HG03064 (cell line): ENCODE measurements at regions not wholly inside any gene's neighbourhood (a gene's known extent, or its start where the extent isn't known, plus 50 kb on each side); places are given as distances from the start of the nearest gene placed in this dataset.

Source experiments
- ATAC-seq: cut with Tn5 transposase; IDR thresholded peaks from one replicate; pipeline ENCODE4 v1.9.1; 2021; ENCODE audit warnings: low read depth; ENCODE audit not compliant: unreplicated experiment

DNA sequence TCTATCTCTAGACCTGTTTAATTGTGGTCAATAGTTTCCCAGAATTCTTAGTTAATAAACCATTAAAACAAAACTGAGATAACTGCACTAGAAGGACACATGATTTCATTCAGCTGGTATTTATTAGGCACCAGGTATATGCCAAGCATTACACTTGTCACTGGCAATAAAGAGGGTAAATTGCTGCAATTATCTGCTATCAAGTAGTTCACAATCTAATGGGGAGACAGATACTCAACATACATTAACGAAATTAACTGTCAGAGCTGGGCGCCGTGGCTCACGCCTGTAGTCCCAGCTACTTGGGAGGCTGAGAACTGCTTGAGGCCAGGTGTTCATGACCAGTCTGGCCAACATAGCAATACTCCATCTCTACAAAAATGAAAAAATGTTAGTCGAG is 71.7 kb upstream of the WIPF1 start:
- no peak for ATAC-seq

DNA sequence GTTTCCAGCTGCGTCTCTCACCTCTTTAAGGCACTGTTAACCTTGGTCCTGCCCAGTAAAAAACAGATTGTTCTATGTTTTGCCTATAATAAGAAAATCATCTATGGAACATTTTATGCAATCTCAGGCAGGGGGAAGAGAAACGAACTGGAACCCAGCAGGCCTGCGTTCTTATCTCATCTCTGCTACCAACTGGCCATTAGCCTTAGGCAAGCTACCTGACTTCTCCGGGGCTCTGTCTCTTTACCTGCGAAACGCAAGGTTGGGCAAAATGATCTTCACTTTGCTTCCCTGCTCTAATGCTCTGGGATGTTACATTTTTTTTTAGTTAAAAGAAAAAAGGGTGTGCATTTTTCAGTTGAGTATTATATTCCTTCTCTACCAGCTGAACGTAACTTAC is 70.5 kb upstream of the WIPF1 start:
- ATAC-seq, result no peak

DNA sequence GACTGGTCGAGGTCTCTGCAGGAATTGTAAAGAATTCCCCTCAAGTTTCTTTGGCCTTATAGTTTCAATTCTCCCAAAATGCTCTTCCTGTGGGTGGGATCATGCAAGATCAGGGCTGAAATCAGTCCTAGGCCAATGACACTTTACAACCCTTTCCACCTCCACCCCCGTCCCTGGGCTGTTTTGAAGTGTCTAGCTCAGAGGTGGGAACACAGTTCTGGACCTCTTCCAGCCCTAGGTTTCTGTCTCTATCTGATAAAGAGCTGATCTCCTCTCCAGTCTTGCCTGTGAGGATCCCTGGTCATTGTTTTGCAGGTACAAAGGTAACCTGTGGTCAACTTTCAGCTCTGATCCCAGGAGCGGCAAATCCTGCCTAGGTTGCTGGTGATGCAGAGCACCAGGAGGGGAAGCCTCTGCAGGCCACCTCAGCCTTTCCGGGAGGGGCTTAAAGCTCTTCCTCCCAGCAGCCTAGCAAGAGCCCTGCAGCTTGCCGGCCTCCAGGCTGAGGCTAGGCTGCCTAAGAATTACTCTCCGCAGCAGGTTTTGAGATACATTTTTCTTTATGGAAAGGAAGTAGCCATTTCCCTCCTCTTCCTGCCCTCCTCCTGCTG is 69.8 kb upstream of the WIPF1 start:
- ATAC-seq, result no peak

DNA sequence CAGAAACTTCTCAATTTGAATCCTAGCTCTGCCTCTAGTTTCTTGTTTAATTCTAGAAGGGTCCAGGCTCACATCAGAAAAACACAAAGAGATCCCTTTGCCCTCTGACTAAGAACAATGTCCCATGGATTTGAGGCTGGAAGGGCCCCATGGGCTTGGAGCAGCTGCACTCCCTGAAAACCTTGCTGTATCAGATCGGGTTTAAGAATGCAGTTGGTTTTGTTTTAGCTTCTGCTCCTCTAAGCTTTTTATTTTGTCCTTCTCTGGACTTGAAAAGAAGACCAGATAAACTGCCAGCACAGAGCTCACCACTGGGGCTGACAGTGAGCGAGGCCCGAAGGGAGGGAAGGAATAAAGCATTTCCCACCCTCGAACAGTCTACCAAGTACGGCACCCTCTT is 69.2 kb upstream of the WIPF1 start:
- ATAC-seq, result no peak

DNA sequence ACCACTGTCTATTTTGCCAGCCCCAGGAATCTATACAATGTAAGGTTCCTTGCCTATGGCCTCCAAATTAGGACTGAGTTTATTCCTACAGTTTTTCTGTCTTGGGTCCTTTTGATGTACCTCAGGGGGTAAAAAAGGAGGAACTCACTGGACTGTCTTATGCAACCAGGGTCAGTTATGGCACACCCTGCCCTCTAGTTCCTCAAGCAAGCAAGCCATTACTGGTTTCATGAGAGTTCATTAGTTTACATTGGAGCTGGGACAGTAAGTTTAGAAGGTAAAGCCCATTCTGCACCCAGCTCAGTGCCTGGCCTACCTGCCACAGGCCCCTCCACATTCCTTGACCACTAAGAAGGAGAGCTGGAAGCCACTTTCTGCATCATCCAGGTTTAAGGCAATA is 68.7 kb upstream of the WIPF1 start:
- ATAC-seq, result no peak

DNA sequence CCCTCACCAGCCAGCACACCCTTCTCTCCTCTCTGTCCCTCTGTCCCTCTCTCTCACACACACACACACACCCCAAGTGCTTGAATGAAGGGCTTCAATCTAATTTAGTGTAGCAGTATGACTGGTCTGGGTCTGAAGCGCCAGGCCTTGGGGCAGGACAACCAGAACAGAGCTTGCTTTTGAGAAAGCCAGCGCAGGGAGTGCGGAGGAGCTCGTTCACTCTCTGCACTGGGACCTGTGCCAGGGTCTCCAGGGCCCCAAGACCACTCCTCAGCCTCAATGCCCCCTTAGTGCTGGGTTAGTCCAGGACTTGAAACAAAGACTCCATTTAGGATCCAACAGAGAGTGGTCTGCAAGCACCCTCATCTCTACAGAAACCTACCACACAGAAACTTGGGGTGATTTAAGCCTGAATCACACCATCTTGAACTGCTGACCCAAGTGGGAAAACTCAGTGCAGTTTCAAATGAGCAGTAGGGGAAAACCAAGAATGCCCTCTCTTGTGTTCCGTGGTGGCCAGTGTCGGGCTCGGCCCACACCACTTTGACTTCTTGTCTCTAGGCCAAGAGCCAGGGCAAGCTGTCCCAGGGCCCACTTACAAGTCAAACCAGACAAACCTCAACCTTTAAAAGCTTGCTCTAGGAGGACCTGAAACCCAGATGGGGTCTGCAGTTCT is 66.6 kb upstream of the WIPF1 start:
- ATAC-seq, result no peak

DNA sequence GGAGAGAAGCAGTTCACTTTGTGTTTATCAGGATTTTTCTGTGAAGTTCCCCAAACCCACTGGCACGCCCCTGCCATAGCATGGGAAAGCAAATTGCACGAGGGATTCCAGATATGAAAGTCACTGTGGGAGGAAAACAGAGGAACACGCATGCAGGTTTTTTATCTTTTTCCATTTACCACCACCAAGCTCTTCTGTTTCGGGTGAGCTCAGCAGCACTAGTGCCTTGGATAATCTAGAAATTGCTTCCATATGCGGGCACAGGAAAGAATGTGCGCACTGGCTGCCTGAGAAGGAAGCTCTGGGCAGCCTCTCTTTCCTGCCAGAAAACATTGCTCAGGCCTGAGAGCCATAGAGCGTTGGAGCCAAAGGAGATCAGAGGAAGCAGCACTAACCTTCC is 65.9 kb upstream of the WIPF1 start:
- no peak for ATAC-seq

DNA sequence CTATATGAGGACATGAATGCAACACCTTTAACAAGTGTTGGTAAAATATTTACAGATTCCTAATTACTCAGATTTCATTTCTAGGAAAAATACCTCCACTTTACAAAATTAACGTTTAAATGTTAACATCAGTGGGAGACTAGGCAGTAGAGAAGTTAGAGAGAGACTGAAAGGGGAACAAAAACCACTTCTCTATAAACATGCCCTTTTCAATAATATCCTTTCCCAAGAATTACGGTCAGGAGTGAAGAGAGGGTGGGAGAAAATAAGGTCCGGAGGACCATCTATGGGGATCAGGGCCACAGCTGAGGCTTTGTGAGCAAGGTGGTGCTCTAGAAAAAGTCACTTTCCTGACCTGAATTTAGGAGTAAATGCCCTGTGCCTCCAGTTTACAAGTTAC is 65.3 kb upstream of the WIPF1 start:
- no peak for ATAC-seq

DNA sequence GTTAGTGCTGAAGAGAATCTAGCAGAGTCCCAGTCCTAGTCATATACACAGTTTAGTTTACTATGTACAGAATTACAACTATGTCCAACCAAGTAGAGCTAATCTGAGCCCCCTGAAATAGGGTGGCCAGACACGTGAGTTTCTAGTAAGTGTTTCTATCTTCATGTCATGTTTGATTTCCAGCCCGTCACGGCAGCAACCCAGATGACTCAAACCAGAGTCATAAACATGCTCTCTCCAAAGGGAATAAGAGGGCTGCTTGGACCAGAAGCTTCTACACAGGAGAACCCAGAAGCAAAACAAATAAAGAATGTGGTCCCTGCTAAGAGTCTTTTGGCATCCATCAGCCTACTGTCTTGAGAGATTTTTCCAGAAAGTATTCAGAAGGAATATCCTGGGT is 64.9 kb upstream of the WIPF1 start:
- ATAC-seq, result no peak

DNA sequence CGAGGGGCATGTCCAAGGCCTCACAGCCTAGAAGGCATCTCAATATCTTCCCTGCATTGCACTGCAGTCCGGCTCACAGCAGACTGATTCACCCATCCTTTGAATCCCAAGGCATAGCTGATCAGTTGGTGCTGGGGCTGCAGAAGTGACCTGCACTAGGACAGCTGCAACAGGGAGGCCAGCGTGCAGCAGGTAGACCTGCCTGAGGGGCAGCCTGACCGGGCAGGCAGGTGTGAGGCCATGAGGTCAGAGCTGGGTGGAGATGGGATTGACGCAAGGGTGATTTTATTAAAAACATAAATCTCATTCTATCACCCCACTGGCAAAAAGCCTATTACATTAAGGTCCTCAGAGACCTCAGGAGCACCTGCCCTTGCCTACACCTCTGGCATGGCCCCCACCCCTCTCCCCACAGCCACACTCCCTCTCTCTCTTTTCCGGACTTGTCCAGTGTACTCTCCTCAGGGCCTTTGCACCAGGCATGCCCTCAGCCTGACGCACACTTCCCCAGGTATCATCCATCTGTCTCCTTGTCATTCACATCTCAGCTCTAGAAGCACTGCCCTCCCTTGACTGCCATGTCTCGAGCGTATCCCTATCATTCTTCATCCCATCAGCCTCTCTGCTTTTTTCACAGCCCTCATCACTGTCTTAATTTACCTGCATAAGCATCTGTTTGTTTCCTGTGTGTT is 63.5 kb upstream of the WIPF1 start:
- ATAC-seq, result no peak

DNA sequence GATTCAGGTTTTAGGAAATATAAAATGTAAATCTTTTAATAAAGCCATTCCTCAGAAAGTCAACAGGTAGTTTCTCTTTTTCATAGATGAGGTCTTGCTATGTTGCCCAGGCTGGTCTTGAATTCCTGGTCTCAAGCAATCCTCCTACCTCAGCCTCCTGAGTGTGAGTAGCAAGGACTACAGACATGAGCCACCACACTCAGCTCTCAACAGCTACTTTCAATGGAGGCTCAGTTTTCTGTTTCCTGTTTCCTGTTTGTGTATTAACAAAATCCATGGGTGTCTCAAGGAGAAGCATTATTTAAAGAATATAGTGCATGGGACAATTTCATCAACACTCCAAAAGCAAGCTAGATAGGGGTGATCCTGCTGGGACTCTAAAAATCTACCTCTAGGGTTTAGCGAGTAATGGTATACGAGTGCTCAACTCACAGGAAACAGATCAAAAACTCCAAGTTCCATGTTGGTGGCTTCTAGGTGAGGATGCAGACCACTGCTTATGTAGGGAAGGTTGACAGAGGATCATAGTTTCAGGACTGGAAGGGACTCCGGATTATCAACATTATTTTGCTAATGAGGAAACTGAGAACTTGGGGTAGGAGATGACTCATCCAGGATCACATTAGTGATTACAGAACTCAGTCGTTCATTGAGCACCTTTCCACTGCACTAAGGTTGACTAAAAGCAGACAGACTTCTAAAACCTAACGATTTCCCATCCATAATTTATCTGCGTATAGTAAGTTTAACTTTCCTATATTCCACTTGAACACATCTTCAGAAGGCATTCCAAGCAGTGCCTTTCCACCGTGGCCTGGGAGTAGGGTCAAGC is 61.7 kb upstream of the WIPF1 start:
- no peak for ATAC-seq

DNA sequence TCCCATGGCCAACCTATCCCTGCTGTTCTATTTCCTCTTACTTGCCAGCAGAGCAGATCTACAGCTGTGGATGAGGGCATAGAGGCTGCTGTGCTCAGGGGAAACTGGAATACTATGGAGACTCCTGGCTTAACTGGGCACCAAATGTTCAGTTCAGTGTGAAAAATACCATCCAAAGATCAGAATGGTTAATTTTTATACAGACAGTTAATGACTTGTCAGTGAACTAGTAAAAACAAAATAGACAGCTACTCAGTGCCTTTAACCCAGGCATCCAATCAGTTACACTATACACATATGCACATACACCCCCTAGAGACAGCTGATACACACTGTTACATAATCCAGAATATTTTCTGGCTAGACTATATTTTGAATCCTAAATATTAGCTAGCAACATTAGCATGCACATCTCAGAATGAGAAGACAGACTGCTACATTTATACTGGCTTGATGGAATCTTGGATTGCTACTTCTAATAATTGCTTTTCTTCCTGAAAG is 59.1 kb upstream of the WIPF1 start:
- no peak for ATAC-seq

DNA sequence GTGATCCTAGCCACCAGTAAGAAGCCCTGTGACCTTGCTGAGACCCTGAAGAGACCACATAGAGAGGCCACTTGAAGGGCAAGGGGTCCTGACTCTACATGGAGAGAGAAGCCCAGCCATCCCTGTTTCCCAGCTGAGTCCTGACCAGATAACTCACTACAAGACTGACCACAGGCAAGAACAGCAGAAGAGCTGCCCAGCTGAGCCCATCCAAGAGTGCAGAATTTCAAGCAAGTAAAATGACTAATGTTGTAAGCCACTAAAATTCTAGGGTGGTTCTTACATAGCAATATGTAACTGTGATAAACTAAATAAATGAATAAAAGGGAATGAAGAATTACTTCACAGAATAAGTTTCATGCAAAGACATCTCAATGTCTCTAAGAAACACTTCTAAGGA is 58.4 kb upstream of the WIPF1 start:
- no peak for ATAC-seq

DNA sequence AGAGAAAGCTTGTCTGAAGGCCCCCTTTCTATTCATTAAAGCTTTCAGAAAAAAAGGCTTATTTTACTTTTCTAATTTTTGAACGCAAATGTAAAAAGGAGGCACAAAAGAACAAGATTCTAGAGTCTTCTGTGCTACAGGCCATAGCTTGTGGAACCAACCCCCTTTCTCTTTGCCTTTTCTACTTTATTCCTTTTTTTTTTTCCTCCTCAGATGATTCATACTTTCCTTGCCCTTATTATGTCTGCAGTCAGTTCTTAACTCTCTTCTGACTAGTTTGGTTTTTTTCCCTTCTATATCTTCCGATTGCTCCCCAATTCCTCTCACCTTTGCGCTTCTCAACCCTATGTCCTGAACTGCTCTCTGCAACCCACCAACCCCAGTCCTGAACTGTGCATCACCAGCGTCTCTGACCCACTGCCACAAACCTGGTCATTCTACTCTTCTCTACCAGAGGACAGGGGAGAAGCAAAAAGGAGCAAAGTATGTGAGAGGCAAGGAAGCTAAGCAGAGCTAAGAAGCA is 56.9 kb upstream of the WIPF1 start:
- no peak for ATAC-seq

DNA sequence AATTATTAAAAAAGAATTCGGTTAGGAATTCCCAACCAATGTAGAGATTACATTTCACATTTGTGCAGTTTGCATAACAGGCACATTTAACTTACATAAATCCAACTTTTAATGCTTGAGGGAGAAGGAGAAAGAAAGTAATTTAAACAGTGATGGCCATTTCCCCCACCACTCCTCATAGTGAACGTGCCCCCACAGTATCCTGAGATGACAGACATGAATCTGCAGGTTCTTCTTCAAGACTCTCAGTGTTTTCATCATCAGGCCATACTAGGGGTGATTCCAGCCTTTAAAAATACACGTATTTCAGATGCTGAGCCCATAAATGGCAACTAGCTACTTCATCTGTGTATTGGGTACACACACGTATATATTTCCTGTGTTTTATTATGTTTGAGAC is 51.3 kb upstream of the WIPF1 start:
- no peak for ATAC-seq
